GM12878 (cell line): ENCODE measurements at regions not wholly inside any gene's neighbourhood (a gene's known extent, or its start where the extent isn't known, plus 50 kb on each side); places are given as distances from the start of the nearest gene placed in this dataset.

Source experiments
- ATAC-seq: fragments of 200-7000 bp; cut with Tn5 transposase; 3 replicates; pipeline ENCODE4 v1.9.1; 2020; ENCODE audit warnings: mild to moderate bottlenecking, moderate library complexity
- BruUV-seq: library from RNA; stranded (reverse); fragments of 400-500 nt; replicated peaks from 2 replicates; lab custom pipeline; 2021; lab: Mats Ljungman, UMichigan
- CTCF ChIA-PET: fragments of 300-600 bp; sonication (Branson Sonifier 250); formaldehyde crosslinking; extraction: SDS; loops from one replicate; lab custom pipeline; 2021; ENCODE audit warnings: inconsistent platforms; lab: Yijun Ruan, JAX
- POLR2A ChIA-PET: fragments of 350-600 bp; formaldehyde crosslinking; extraction: SDS; loops from one replicate; lab custom pipeline; 2021; ENCODE audit warnings: inconsistent platforms; lab: Charles Lee
- RAD21 ChIA-PET: fragments of 300-600 bp; sonication (Branson Sonifier 250); formaldehyde crosslinking; loops from one replicate; lab custom pipeline; 2023; ENCODE audit warnings: antibody characterized with exemption; ENCODE audit not compliant: unreplicated experiment; lab: Charles Lee
- SMC1A ChIA-PET: fragments of 300-600 bp; sonication (Branson Sonifier 250); formaldehyde crosslinking; loops from one replicate; lab custom pipeline; 2023; ENCODE audit not compliant: unreplicated experiment, uncharacterized antibody; lab: Charles Lee
- DNase-seq: peaks from one replicate; pipeline ENCODE4 v3.0.0-alpha.2; 2011; ENCODE audit warnings: low read depth, low spot score
- FAIRE-seq: peaks from 3 replicates; lab custom pipeline; 2011; peaks lifted over from hg19 to GRCh38; lab: Jason Lieb, UNC
- H2AFZ ChIP-seq: 2 replicates; pipeline ENCODE4 v1.6.0; 2011; ENCODE audit warnings: low read depth, low read length, control low read depth; ENCODE audit not compliant: control insufficient read depth
- H3K27ac ChIP-seq: 2 replicates; pipeline ENCODE4 v1.5.1; 2011; ENCODE audit warnings: control low read depth; ENCODE audit not compliant: control insufficient read depth, insufficient read depth
- H3K27me3 ChIP-seq, 2 experiments: replicated peaks in 1 of 2; 2 replicates each; pipeline versions ENCODE4 v1.6.0 to v1.6.1; 2011; ENCODE audit warnings: low read length in 1 of 2; ENCODE audit not compliant: control insufficient read depth in 2 of 2, insufficient read depth in 2 of 2
- H3K36me3 ChIP-seq, 2 experiments: 2 replicates each; pipeline ENCODE4 v1.5.1; 2011; ENCODE audit warnings: low read length in 1 of 2; ENCODE audit not compliant: control insufficient read depth in 2 of 2, insufficient read depth in 2 of 2
- H3K4me1 ChIP-seq: 2 replicates; pipeline ENCODE4 v1.6.1; 2011; ENCODE audit warnings: mild to moderate bottlenecking, low read length, moderate library complexity, mixed read lengths; ENCODE audit not compliant: control insufficient read depth, insufficient read depth
- H3K4me2 ChIP-seq: 2 replicates; pipeline ENCODE4 v1.6.0; 2011; ENCODE audit warnings: control low read depth; ENCODE audit not compliant: control insufficient read depth, insufficient read depth
- H3K4me3 ChIP-seq: fragments of 200-600 bp; sonication (generic); 2 replicates; pipeline ENCODE4 v1.5.1; 2016
- H3K79me2 ChIP-seq: 2 replicates; pipeline ENCODE4 v1.6.0; 2011; ENCODE audit warnings: low read length; ENCODE audit not compliant: control insufficient read depth, insufficient read depth
- H3K9ac ChIP-seq: 2 replicates; pipeline ENCODE4 v1.8.0; 2011; ENCODE audit warnings: low read length, control low read depth, mixed read lengths; ENCODE audit not compliant: control insufficient read depth, insufficient read depth
- H3K9me3 ChIP-seq: replicated peaks from 3 replicates; pipeline ENCODE4 v1.5.1; 2011; ENCODE audit warnings: mild to moderate bottlenecking, low read length; ENCODE audit not compliant: control insufficient read depth, insufficient read depth
- H4K20me1 ChIP-seq: 2 replicates; pipeline ENCODE4 v1.6.0; 2011; ENCODE audit not compliant: control insufficient read depth, insufficient read depth
- BMI1 ChIP-seq: fragments of 450-650 bp; IDR thresholded peaks from 2 replicates; pipeline ENCODE4 v1.6.1; 2016; ENCODE audit warnings: mild to moderate bottlenecking, moderate library complexity, borderline replicate concordance
- CHD4 ChIP-seq: fragments of 200-600 bp; sonication (generic); IDR thresholded peaks from 2 replicates; pipeline ENCODE4 v1.6.1; 2016; ENCODE audit warnings: mild to moderate bottlenecking
- E2F4 ChIP-seq: IDR thresholded peaks from 2 replicates; pipeline ENCODE4 v1.6.1; 2012; ENCODE audit warnings: low read depth, low read length, improper control_type of control experiment
- EP300 ChIP-seq, 2 experiments: fragments of 150-350 bp in 1 of 2; IDR thresholded peaks; 2 replicates each; pipeline ENCODE4 v1.6.1; 2011 to 2012; ENCODE audit warnings: low read depth in 2 of 2, low read length in 2 of 2, borderline replicate concordance in 1 of 2, improper control_type of control experiment in 1 of 2, inconsistent platforms in 1 of 2; ENCODE audit not compliant: control insufficient read depth in 1 of 2
- GATAD2B ChIP-seq: fragments of 450-650 bp; conservative IDR thresholded peaks from 2 replicates; pipeline ENCODE4 v1.6.1; 2017; ENCODE audit warnings: low read depth, mild to moderate bottlenecking, moderate library complexity
- IRF4 ChIP-seq: IDR thresholded peaks from 2 replicates; pipeline ENCODE4 v1.6.1; 2011; ENCODE audit warnings: low read depth, low read length
- JUND ChIP-seq: IDR thresholded peaks from 2 replicates; pipeline ENCODE4 v1.6.1; 2012; ENCODE audit warnings: low read depth, mild to moderate bottlenecking, low read length, improper control_type of control experiment, moderate library complexity
- KLF5 ChIP-seq: fragments of 450-650 bp; IDR thresholded peaks from 2 replicates; pipeline ENCODE4 v1.6.1; 2014; ENCODE audit warnings: mild to moderate bottlenecking; ENCODE audit not compliant: partially characterized antibody
- MTA2 ChIP-seq: fragments of 450-650 bp; IDR thresholded peaks from 2 replicates; pipeline ENCODE4 v1.6.1; 2016; ENCODE audit warnings: low read depth, mild to moderate bottlenecking, moderate library complexity
- NFYB ChIP-seq: IDR thresholded peaks from 2 replicates; pipeline ENCODE4 v1.6.1; 2011; ENCODE audit warnings: low read depth, mild to moderate bottlenecking, low read length, improper control_type of control experiment, moderate library complexity; ENCODE audit not compliant: insufficient read depth
- PML ChIP-seq: IDR thresholded peaks from 2 replicates; pipeline ENCODE4 v1.6.1; 2012; ENCODE audit warnings: low read length, inconsistent platforms
- POLR2AphosphoS5 ChIP-seq: IDR thresholded peaks from 2 replicates; pipeline ENCODE4 v1.6.1; 2011; ENCODE audit warnings: mild to moderate bottlenecking, low read length, inconsistent platforms
- RAD51 ChIP-seq: fragments of 450-650 bp; IDR thresholded peaks from 2 replicates; pipeline ENCODE4 v1.6.1; 2016; ENCODE audit warnings: moderate library complexity, mild to moderate bottlenecking, inconsistent platforms
- RCOR1 ChIP-seq: conservative IDR thresholded peaks from 2 replicates; pipeline ENCODE4 v1.6.1; 2012; ENCODE audit warnings: low read depth, low read length, improper control_type of control experiment
- RELB ChIP-seq: fragments of 450-650 bp; IDR thresholded peaks from 2 replicates; pipeline ENCODE4 v1.6.1; 2017; ENCODE audit warnings: low read depth, mild to moderate bottlenecking, moderate library complexity
- RFX5 ChIP-seq: IDR thresholded peaks from 2 replicates; pipeline ENCODE4 v1.6.1; 2011; ENCODE audit warnings: low read depth, low read length, improper control_type of control experiment
- SREBF2 ChIP-seq: IDR thresholded peaks from 2 replicates; pipeline ENCODE4 v1.6.1; 2012; ENCODE audit warnings: mild to moderate bottlenecking, low read length
- WGBS: methylation state at CpG from one replicate; pipeline ENCODE4 v1.1.6; 2016; ENCODE audit warnings: low lambda C conversion rate; ENCODE audit not compliant: insufficient replicate concordance, insufficient coverage; ENCODE audit errors: missing lambda C conversion rate; 5-methylcytosine and 5-hydroxymethylcytosine counted together
- in situ Hi-C: fragments of 300-500 bp; cut with MboI; formaldehyde crosslinking; loops from 9 replicates; pipeline ENCODE4 v1.14.3; 2018; ENCODE audit warnings: mixed read lengths
- intact Hi-C: fragments of 100-400 bp; cut with micrococcal nuclease; formaldehyde crosslinking; loops from one replicate; pipeline ENCODE4 v1.14.2; 2022; ENCODE audit not compliant: unreplicated experiment
- TF ChIP-seq, protein P1 (sequence below): fragments of 450-650 bp; IDR thresholded peaks from 2 replicates; pipeline ENCODE4 v1.6.1; 2018; ENCODE audit warnings: borderline replicate concordance, mild to moderate bottlenecking; ENCODE audit not compliant: partially characterized antibody
- TF ChIP-seq, protein P2 (sequence below): IDR thresholded peaks from 2 replicates; pipeline ENCODE4 v1.6.1; 2011; ENCODE audit warnings: mild to moderate bottlenecking, low read depth, low read length, moderate library complexity; ENCODE audit not compliant: insufficient replicate concordance

GRCh38 chr3:40843851-40844548 is 319.2 kb downstream of the ZNF621 start:
- no peak for ATAC-seq
- WGBS: 51% methylated on average over 7 of the region's 7 CpGs
- H3K79me2 ChIP-seq: no peaks in the 10 kb centered on the region
- ChIA-PET SMC1A (no interaction called here), CTCF (no interaction called here), POLR2A (no interaction called here), RAD21 (no interaction called here)
- TF ChIP-seq KLF5 (no peak), MTA2 (no peak), JUND (no peak), IRF4 (no peak), RFX5 (no peak), BMI1 (no peak), POLR2AphosphoS5 (no peak), RELB (no peak), PML (no peak), SREBF2 (no peak), RAD51 (no peak), GATAD2B (no peak), RCOR1 (no peak), EP300 (IDR thresholded peaks at IDR 0.05; ENCODE audit: borderline replicate concordance in 1 of 2, control insufficient read depth in 1 of 2, low read depth in 2 of 2, low read length in 2 of 2) (no peak), CHD4 (no peak), NFYB (no peak), E2F4 (no peak)
- TF ChIP-seq, protein P1, sequence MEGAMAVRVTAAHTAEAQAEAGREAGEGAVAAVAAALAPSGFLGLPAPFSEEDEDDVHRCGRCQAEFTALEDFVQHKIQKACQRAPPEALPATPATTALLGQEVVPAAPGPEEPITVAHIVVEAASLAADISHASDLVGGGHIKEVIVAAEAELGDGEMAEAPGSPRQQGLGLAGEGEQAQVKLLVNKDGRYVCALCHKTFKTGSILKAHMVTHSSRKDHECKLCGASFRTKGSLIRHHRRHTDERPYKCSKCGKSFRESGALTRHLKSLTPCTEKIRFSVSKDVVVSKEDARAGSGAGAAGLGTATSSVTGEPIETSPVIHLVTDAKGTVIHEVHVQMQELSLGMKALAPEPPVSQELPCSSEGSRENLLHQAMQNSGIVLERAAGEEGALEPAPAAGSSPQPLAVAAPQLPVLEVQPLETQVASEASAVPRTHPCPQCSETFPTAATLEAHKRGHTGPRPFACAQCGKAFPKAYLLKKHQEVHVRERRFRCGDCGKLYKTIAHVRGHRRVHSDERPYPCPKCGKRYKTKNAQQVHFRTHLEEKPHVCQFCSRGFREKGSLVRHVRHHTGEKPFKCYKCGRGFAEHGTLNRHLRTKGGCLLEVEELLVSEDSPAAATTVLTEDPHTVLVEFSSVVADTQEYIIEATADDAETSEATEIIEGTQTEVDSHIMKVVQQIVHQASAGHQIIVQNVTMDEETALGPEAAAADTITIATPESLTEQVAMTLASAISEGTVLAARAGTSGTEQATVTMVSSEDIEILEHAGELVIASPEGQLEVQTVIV: no peak
- TF ChIP-seq, protein P2, sequence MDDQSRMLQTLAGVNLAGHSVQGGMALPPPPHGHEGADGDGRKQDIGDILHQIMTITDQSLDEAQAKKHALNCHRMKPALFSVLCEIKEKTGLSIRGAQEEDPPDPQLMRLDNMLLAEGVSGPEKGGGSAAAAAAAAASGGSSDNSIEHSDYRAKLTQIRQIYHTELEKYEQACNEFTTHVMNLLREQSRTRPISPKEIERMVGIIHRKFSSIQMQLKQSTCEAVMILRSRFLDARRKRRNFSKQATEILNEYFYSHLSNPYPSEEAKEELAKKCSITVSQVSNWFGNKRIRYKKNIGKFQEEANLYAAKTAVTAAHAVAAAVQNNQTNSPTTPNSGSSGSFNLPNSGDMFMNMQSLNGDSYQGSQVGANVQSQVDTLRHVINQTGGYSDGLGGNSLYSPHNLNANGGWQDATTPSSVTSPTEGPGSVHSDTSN: no peak
- FAIRE-seq: no peak
- H3K9ac ChIP-seq: no peak overlapping the region
- no peak overlapping the region for H3K27ac ChIP-seq
- no peaks in the 10 kb centered on the region; the same call in 2 of the 3 replicates for H3K9me3 ChIP-seq
- no peak overlapping the region for H3K4me3 ChIP-seq
- no peaks in the 10 kb centered on the region for H3K36me3 ChIP-seq
- no peak for DNase-seq
- BruUV-seq: no TSS peak
- in situ Hi-C loops (no loop called here), intact Hi-C loops (no loop called here)
- no peak overlapping the region for H2AFZ ChIP-seq
- H4K20me1 ChIP-seq: no peaks in the 10 kb centered on the region
- no peak overlapping the region for H3K4me2 ChIP-seq
- 0 out of 4 replicates have a peak, but pooled peaks cover 0 to 2% of the 10 kb centered on the region in 2 experiments for H3K27me3 ChIP-seq
- H3K4me1 ChIP-seq: no peaks in the 10 kb centered on the region
